ENCODE measurements at regions not wholly inside any gene's neighbourhood (a gene's known extent, or its start where the extent isn't known, plus 50 kb on each side); places are given as distances from the start of the nearest gene placed in this dataset.

DNA sequence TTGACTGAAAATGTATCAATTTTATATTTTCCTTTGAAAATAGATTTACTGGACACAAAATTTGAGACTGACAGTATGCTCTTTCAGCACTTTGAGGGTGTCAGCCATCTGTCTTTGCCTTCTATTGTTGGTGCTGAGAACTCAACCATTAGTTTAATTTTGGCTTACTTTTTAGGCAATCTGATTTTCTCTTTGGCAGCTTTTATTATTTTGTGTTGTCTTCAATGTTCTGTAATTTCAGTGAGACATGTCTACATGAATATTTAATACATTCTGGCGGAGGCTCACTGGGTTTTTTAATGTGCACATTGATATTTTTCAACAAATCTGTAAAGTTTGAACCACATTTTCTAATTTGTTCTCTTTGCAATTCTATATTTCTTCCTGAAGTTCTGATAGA, 648.6 kb downstream of the C6orf118 start:
- TF ChIP-seq, protein P1, sequence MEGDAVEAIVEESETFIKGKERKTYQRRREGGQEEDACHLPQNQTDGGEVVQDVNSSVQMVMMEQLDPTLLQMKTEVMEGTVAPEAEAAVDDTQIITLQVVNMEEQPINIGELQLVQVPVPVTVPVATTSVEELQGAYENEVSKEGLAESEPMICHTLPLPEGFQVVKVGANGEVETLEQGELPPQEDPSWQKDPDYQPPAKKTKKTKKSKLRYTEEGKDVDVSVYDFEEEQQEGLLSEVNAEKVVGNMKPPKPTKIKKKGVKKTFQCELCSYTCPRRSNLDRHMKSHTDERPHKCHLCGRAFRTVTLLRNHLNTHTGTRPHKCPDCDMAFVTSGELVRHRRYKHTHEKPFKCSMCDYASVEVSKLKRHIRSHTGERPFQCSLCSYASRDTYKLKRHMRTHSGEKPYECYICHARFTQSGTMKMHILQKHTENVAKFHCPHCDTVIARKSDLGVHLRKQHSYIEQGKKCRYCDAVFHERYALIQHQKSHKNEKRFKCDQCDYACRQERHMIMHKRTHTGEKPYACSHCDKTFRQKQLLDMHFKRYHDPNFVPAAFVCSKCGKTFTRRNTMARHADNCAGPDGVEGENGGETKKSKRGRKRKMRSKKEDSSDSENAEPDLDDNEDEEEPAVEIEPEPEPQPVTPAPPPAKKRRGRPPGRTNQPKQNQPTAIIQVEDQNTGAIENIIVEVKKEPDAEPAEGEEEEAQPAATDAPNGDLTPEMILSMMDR (IDR thresholded peaks at IDR 0.05; ENCODE audit: low read depth, low read length), result no peak
- no peak for TF ChIP-seq EZH2phosphoT487 (IDR thresholded peaks at IDR 0.05; ENCODE audit: low read depth)
